ENCODE measurements at regions not wholly inside any gene's neighbourhood (a gene's known extent, or its start where the extent isn't known, plus 50 kb on each side); places are given as distances from the start of the nearest gene placed in this dataset.
"Not testable (repeated sequence)": the region's sequence is repeated elsewhere in the genome, so short reads cannot be mapped to it uniquely, and the experiment has no call there.

GRCh38 chr12:67457136-67457535 lies 188.0 kb downstream of the CAND1 start:
- no peak for DNase-seq (ENCODE audit: low read depth)

- DNase-seq (ENCODE audit: low read depth): no peak
These were observed 188.9 kb downstream of the CAND1 start for GRCh38 chr12:67457778-67458665.

GRCh38 chr12:67459173-67459572 lies 189.4 kb upstream of the DYRK2 start:
- DNase-seq (ENCODE audit: low read depth): no peak

- DNase-seq (ENCODE audit: low read depth): no peak
These were observed 189.0 kb upstream of the DYRK2 start for GRCh38 chr12:67459578-67459977.

DNA sequence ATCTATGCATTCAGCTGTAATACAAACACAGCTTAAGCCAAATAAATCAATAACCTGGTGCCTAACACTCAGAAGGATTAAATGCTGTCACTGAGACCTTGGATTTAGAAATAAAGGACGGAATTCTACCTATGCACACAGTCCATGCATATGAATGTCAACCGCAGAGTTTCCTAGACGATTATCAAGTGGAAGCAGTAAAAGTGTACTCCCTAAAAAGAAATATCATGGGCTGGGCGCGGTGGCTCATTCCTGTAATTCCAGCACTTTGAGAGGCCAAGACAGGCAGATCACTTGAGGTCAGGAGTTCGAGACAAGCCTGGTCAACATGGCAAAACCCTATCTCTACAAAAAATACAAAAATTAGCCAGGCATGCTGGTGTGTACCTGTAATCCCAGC lies 188.2 kb upstream of the DYRK2 start:
- no peak for DNase-seq (ENCODE audit: low read depth)

GRCh38 chr12:67468549-67469245 lies 179.8 kb upstream of the DYRK2 start:
- DNase-seq (ENCODE audit: low read depth): no peak

GRCh38 chr12:67469666-67470065 lies 178.9 kb upstream of the DYRK2 start:
- DNase-seq (ENCODE audit: low read depth): no peak

GRCh38 chr12:67471810-67472209 lies 176.7 kb upstream of the DYRK2 start:
- DNase-seq (ENCODE audit: low read depth): no peak

DNA sequence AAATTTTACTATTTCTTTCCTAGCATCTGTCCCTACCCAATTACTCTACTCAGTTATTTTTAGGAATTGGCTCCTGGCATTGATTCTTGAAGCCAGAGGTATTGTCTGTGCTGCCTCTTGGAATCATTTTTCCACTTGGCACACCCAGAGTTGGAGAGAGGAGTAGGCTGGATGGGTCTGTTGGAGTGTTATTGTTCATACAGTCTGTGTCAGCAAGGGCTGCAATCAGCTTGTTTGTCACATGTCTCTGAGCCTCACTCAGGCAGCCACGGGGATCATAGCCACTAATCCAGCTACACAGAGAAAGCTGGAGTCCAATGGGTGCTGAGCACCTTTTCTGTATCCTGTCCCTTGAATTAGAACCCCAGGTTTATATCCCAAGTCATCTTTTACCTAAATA lies 176.0 kb upstream of the DYRK2 start:
- no peak for DNase-seq (ENCODE audit: low read depth)

- no peak for DNase-seq (ENCODE audit: low read depth)
These were observed 173.5 kb upstream of the DYRK2 start for GRCh38 chr12:67474934-67475620.

DNA sequence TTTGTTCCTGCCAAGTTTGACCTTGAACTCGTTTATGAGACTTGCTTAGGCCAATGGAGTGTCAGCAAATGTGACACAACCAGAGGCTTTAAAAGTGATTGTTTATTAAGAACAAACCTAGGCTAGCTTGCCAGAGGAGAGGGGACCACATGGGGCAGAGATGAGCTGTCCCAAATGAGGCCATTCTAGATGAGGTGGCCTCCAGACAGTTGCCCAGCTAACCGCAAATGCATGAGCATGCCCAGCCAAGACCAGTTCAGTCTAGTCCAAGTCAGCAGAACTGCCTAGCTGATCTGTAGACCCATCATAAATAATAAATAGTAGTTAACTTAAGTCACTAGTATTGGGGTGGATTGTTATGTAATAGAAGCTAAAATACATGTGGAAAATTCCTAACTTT lies 172.8 kb upstream of the DYRK2 start:
- no peak for DNase-seq (ENCODE audit: low read depth)

DNA sequence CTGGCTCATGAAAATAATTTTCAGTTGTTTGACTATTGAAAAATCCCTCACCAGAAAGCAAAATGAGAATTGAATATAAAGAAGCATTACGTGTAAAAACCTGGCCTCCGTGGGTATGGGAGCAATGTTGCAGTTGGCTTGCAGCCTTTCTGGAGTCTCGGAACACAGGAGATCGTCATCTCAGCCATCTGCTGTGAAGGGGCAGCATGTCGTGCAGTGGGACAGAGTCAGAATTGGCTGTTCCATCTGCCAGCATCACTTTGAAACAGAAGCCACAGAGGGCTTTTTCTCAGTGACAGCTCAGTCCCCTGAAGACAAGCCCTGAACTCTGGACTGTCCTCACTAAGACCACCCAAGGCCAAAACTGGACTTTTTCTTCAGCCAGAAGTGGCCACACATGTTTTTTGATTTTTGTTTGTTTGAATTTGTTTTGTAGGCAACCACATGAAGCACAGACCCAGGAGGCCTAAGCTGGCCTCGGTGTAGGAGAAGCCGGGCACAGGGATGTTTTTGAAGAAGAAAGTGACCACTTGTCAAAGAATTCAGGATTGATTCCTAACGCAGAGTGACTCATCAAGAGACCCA lies 170.8 kb upstream of the DYRK2 start:
- no peak for DNase-seq (ENCODE audit: low read depth)

DNA sequence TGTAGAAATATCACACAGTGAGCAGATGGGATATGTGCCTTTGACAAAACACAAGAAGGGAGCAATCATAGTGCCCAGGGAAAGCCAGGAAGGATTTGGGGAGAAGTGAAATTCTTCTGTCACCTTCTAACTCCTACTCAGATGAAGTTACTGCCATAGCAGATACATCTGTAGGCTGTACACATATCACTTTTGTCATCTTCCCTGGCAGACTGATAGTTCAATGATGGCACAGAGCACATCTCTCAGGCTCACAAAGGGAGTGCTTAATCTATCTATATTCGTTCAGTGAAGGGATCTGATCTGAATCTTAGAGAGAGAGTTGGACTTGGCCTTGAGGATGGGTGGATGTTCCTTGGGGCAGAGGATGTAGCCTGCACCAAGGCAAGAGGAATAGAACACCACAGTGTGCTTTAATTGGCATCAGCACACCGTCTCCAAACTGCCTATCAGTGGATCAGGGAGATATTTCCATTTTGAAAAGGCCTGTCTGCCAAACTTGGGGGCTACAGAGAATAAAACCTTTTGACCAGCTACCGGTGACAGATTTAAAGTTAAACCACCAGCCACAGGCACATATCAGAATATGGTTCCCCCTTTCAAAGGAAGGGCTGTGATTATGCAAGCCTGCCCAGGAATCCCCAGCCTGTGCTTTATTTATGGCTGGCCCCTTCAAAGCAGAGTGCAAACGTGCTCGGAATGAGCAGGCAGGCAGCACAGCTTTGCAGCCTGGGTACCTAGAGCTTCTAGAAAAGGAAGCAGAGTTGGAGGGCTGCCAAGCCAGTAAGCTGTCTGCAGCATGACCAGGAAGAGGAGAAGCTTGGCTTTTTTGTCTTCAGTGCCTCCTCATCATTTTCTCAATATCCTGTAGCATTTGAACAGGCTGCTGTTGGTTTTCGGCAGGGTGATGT lies 165.5 kb upstream of the DYRK2 start:
- peak; percentile 34 for DNase-seq (ENCODE audit: low read depth)

DNA sequence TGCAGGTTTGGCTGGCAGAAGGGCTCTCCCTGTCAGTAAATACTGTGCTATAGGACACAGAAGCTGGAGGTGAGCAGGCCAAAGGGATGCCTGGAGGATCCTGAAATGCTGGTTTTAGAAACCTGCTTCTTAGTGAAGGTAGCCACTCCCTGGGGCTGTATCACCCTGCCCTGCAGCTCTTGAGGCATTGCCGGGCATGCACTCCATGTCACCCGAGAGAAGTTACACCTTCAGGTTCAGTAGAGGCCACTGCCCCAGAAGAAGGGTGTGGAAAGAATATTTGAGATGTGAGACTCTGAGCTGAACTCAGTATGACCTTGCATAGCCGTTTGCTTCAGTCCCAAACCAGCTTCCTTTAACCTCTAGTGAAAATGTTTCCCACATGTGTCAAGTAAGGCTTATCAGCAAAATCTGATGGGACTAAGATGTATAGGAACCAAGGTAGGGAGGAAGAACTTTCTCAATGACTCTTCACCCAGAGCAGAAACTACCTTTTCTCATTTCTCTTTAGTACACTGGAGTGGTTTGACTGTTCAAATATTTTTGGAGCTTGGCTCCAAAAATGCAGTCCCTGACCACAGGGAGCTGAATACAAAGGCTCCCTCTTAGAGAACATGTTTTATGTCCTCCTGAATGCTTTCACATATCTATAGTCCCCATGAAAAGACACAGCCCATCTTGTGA lies 164.5 kb upstream of the DYRK2 start:
- no peak for DNase-seq (ENCODE audit: low read depth)

DNA sequence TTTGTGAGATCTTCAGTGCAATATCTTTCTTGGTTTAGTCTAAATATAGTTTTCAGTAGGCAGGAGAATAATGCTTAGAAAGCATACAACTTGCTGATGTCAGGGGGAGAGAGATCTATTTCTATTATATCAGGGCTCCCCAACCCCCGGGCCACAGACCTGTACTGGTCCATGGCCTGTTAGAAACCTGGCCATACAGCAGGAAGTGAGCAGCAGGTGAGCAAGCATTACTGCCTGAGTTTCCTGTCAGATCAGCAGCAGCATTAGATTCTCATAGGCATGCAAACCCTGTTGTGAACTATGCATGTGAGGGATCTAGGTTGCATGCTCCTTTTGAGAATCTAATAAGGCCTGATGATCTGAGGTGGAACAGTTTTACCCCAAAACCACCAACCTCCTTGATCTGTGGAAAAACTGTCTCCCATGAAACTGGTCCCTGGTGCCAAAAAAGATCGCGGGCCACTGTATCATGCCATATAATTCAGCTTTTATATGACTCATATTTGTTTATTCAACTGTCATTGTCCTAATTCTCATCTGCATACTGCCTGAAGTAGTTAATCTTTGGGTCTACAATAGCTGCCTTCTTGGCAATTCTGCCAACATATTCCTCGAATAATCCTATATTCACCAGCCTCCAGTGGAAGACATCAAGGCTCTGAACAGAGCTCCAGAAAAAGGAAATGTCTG lies 163.6 kb upstream of the DYRK2 start:
- DNase-seq (ENCODE audit: low read depth): no peak

- no peak for DNase-seq (ENCODE audit: low read depth)
These were observed 161.9 kb upstream of the DYRK2 start for GRCh38 chr12:67486671-67487070.

DNA sequence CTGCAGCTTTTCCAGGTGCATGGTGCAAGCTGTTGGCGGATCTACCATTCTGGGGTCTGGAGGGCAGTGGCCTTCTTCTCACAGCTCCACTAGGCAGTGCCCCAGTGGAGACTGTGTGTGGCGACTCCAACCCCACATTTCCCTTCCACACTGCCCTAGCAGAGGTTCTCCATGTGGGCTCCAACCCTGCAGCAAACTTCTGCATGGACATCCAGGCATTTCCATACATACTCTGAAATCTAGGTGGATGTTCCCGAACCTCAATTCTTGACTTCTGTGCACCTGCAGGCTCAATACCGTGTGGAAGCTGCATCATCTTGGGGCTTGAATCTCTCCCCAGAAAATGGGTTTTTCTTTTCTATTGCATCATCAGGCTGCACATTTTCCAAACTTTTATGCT lies 160.2 kb upstream of the DYRK2 start:
- not testable (repeated sequence) for DNase-seq (ENCODE audit: low read depth)

DNA sequence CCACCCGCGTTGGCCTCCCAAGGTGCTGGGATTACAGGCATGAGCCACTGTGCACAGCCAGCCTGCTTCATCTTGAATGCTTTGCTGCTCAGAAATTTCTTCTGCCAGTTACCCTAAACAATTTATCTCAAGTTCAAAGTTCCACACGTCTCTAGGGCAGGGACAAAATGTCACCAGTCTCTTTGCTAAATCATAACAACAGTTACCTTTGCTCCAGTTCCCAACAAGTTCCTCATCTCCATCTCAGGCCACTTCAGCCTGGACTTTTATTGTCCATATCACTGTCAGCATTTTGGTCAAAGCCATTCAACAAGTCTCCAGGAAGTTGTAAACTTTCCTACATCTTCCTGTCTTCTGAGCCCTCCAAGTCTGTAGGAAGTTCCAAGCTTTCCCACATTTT lies 159.5 kb upstream of the DYRK2 start:
- DNase-seq (ENCODE audit: low read depth): no peak

- no peak for DNase-seq (ENCODE audit: low read depth)
These were observed 152.0 kb upstream of the DYRK2 start for GRCh38 chr12:67496581-67496980.

- DNase-seq (ENCODE audit: low read depth): no peak
These were observed 149.6 kb upstream of the DYRK2 start for GRCh38 chr12:67498991-67499390.
